ENCODE measurements at regions not wholly inside any gene's neighbourhood (a gene's known extent, or its start where the extent isn't known, plus 50 kb on each side); places are given as distances from the start of the nearest gene placed in this dataset.

- Histone ChIP-seq H3K4me1 (replicated peaks in 1 of 4; ENCODE audit: control insufficient read depth in 3 of 4, insufficient read depth in 4 of 4, low read length in 3 of 4) (no peaks in the 10 kb centered on the region), H3K23me2 (ENCODE audit: low read depth, low read length) (no peaks in the 10 kb centered on the region), H3K27ac (ENCODE audit: low read depth, low read length) (no peak overlapping the region), H2BK15ac (ENCODE audit: low read length) (no peak overlapping the region), H3K79me1 (ENCODE audit: low read depth, low read length) (no peaks in the 10 kb centered on the region), H2AFZ (ENCODE audit: low read length) (no peak overlapping the region), H4K20me1 (replicated peaks in 1 of 2; ENCODE audit: control insufficient read depth in 1 of 2, insufficient read depth in 2 of 2, low read length in 2 of 2) (no peaks in the 10 kb centered on the region), H3K79me2 (ENCODE audit: control insufficient read depth in 1 of 2, insufficient read depth in 2 of 2, low read length in 2 of 2) (no peaks in the 10 kb centered on the region), H3K9ac (replicated peaks in 1 of 4; ENCODE audit: extremely low read depth in 1 of 4, low read depth in 3 of 4, low read length in 3 of 4) (no peak overlapping the region), H3K18ac (ENCODE audit: extremely low read depth, low read length) (no peak overlapping the region), H3K4me3 (ENCODE audit: extremely low read depth in 1 of 4, insufficient read depth in 2 of 4, low read depth in 3 of 4, low read length in 4 of 4) (no peak overlapping the region), H2AK5ac (ENCODE audit: low read depth, low read length) (no peak overlapping the region), H4K91ac (replicated peaks; ENCODE audit: insufficient read length, low read length) (no peak overlapping the region), H3K14ac (ENCODE audit: insufficient read length) (no peak overlapping the region), H3K23ac (ENCODE audit: insufficient read length) (no peak overlapping the region), H3K56ac (replicated peaks; ENCODE audit: insufficient read length, low read depth, low read length) (no peak overlapping the region), H4K5ac (ENCODE audit: insufficient read length, low read depth, low read length) (no peak overlapping the region), H2BK120ac (replicated peaks; ENCODE audit: low read depth, low read length) (no peak overlapping the region), H3K27me3 (replicated peaks in 1 of 4; ENCODE audit: control insufficient read depth in 3 of 4, extremely low read depth in 1 of 4, insufficient read depth in 3 of 4, low read length in 3 of 4) (no peaks in the 10 kb centered on the region), H4K8ac (ENCODE audit: extremely low read depth, insufficient read depth, low read length) (no peak overlapping the region), H2BK12ac (ENCODE audit: low read depth, low read length) (no peak overlapping the region), H3K4me2 (ENCODE audit: insufficient read depth in 1 of 2, low read depth in 2 of 2, low read length in 2 of 2) (no peak overlapping the region), H3K36me3 (ENCODE audit: control insufficient read depth in 2 of 4, insufficient read depth in 4 of 4, low read length in 3 of 4) (no peaks in the 10 kb centered on the region), H3K4ac (replicated peaks; ENCODE audit: insufficient read length, low read depth, low read length) (no peak overlapping the region), H2BK5ac (ENCODE audit: low read depth, low read length) (no peak overlapping the region), H2BK20ac (ENCODE audit: low read length) (no peak overlapping the region), H3K9me3 (ENCODE audit: insufficient read depth in 2 of 2, low read depth in 1 of 2, low read length in 1 of 2) (0 out of 4 replicates have a peak, but pooled peaks cover 0 to 3% of the 10 kb centered on the region in 2 experiments)
- no peak for FAIRE-seq
- POLR2A ChIA-PET (ENCODE audit: partially characterized antibody) = no interaction called here
- WGBS, 2 experiments (ENCODE audit: extremely low coverage in 1 of 2, insufficient coverage in 1 of 2, insufficient read length in 1 of 2, insufficient replicate concordance in 2 of 2, low coverage in 1 of 2, low lambda C conversion rate in 2 of 2, missing lambda C conversion rate in 1 of 2) = 89% methylated on average over 1 of the region's 1 CpG; no CpG with 5 or more reads in 1 of the 2 experiments
- DNase-seq (ENCODE audit: low read depth in 1 of 2, low spot score in 2 of 2) = no peak
- CTCF ChIA-PET (ENCODE audit: partially characterized antibody) = no interaction called here
- no peak for TF ChIP-seq CBX5 (IDR thresholded peaks at IDR 0.05; ENCODE audit: low read depth, low read length)
- no peak for TF ChIP-seq GTF2F1 (IDR thresholded peaks at IDR 0.05; ENCODE audit: borderline replicate concordance, low read depth, low read length)
- no peak for TF ChIP-seq EZH2 (IDR thresholded peaks at IDR 0.05; ENCODE audit: low read depth, low read length, severe bottlenecking)
- no peak for TF ChIP-seq CHD1 (IDR thresholded peaks at IDR 0.05; ENCODE audit: low read depth, low read length)
Measured at GRCh38 chr9:30605936-30606335, 1778.5 kb upstream of the ACO1 start.
